ENCODE measurements at regions not wholly inside any gene's neighbourhood (a gene's known extent, or its start where the extent isn't known, plus 50 kb on each side); places are given as distances from the start of the nearest gene placed in this dataset.
"Not testable (repeated sequence)": the region's sequence is repeated elsewhere in the genome, so short reads cannot be mapped to it uniquely, and the experiment has no call there.

DNA sequence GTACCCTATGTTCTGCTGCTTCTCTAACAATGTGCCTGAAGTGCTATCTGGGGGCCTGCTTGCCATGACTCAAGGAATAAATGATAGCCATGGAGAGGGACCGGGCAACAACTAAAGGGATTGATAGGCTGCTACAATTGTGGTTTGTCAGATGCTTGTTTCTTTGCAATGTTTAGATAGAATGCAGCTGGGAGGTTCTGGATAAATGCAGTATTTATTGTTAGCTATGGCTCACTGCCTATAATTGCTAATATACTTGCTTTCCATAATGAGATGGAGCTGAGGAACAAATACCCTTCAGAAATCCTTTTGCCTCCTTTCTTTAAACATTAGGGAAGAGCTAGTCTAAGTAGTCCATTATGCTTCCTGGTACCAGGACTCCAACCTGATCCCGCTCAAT lies 575.2 kb upstream of the SYNCRIP start:
- Histone ChIP-seq H3K9me3 (replicated peaks; ENCODE audit: control insufficient read depth, low read depth, low read length) (peaks cover 4% of the 10 kb centered on the region), H3K36me3 (ENCODE audit: control insufficient read depth, insufficient read depth, low read length) (no peaks in the 10 kb centered on the region), H3K4me1 (ENCODE audit: control insufficient read depth, insufficient read depth, low read length) (no peaks in the 10 kb centered on the region), H3K4me3 (ENCODE audit: low read length) (no peak overlapping the region), H3K27ac (ENCODE audit: low read length) (no peak overlapping the region), H3K27me3 (ENCODE audit: control insufficient read depth, insufficient read depth, low read length) (no peaks in the 10 kb centered on the region)
- 60% methylated on average over 1 of the region's 2 CpGs for WGBS (ENCODE audit: insufficient coverage)
- no peak for DNase-seq

DNA sequence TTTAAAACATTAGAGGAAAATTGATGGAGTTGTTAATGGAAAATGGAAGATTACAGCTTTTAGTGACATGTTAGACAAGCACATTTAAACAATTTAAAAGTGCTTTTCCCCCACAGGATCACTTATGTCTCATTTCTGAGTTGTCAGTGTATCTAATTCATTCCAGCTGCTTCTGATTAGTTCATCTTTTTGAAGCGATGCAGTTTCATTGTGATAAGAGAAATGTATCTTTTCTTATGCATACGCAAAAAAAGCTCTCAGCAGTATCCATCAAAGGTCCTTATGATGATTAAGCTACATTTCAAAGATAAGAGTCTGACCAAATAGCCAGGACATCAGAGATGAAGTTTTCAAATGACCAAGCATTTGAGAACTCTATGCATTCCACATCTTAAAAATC lies 572.6 kb upstream of the SYNCRIP start:
- WGBS (ENCODE audit: insufficient coverage) = no CpG with 5 or more reads among the region's 2 CpGs
- no peaks in the 10 kb centered on the region for H3K36me3 ChIP-seq (ENCODE audit: control insufficient read depth, insufficient read depth, low read length)
- H3K4me1 ChIP-seq (ENCODE audit: control insufficient read depth, insufficient read depth, low read length) = no peaks in the 10 kb centered on the region
- no peak overlapping the region for H3K27ac ChIP-seq (ENCODE audit: low read length)
- H3K27me3 ChIP-seq (ENCODE audit: control insufficient read depth, insufficient read depth, low read length) = no peaks in the 10 kb centered on the region
- H3K9me3 ChIP-seq (replicated peaks; ENCODE audit: control insufficient read depth, low read depth, low read length) = peaks cover 2% of the 10 kb centered on the region
- no peak for DNase-seq
- no peak overlapping the region for H3K4me3 ChIP-seq (ENCODE audit: low read length)

DNA sequence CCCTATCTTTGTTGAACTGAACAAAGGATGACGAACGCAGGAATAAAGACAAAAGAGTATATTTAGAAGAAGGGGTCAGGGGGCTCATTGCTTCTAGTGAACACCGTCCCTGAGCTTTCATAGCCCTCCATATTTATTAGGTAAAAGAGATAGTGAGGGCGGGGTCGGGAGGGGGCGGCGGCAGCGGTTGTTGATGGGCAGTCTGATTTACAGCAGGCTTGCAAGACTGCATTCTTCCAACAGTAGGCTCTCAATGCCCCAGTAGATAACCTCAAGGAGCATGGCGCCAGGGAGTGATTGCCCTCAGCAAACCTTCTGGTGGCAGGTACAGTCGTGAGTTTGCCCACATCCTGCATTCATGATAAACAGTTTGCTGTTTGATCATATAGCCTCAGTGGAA lies 563.3 kb upstream of the SYNCRIP start:
- 90% methylated on average over 4 of the region's 10 CpGs for WGBS (ENCODE audit: insufficient coverage)
- Histone ChIP-seq H3K9me3 (replicated peaks; ENCODE audit: control insufficient read depth, low read depth, low read length) (no peaks in the 10 kb centered on the region), H3K27ac (ENCODE audit: low read length) (no peak overlapping the region), H3K36me3 (ENCODE audit: control insufficient read depth, insufficient read depth, low read length) (no peaks in the 10 kb centered on the region), H3K27me3 (ENCODE audit: control insufficient read depth, insufficient read depth, low read length) (no peaks in the 10 kb centered on the region), H3K4me3 (ENCODE audit: low read length) (no peak overlapping the region), H3K4me1 (ENCODE audit: control insufficient read depth, insufficient read depth, low read length) (no peaks in the 10 kb centered on the region)
- DNase-seq = no peak

DNA sequence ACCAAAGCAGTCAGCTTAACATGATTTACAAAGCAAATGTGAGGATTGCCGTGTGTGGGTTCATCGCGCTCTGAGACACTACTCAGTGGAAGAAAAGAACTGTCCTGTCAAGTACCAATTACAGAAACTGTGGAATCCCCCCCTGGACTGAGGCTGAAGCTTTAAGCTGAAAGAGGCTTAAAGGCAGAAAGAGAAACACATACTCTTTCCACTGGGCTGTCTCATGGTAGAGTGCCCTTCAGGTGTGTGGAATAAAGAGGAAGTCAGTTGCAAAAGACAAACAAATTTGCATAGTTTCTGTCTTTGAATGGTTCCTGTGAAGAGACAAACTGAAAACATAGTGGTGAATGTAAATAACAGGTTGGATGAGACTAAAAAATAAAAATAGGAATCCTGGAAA lies 560.4 kb upstream of the SYNCRIP start:
- no peak overlapping the region for H3K4me3 ChIP-seq (ENCODE audit: low read length)
- H3K27ac ChIP-seq (ENCODE audit: low read length) = no peak overlapping the region
- no peaks in the 10 kb centered on the region for H3K27me3 ChIP-seq (ENCODE audit: control insufficient read depth, insufficient read depth, low read length)
- no peaks in the 10 kb centered on the region for H3K4me1 ChIP-seq (ENCODE audit: control insufficient read depth, insufficient read depth, low read length)
- no peak for DNase-seq
- no peaks in the 10 kb centered on the region for H3K9me3 ChIP-seq (replicated peaks; ENCODE audit: control insufficient read depth, low read depth, low read length)
- WGBS (ENCODE audit: insufficient coverage) = 94% methylated on average over 3 of the region's 3 CpGs
- no peaks in the 10 kb centered on the region for H3K36me3 ChIP-seq (ENCODE audit: control insufficient read depth, insufficient read depth, low read length)

DNA sequence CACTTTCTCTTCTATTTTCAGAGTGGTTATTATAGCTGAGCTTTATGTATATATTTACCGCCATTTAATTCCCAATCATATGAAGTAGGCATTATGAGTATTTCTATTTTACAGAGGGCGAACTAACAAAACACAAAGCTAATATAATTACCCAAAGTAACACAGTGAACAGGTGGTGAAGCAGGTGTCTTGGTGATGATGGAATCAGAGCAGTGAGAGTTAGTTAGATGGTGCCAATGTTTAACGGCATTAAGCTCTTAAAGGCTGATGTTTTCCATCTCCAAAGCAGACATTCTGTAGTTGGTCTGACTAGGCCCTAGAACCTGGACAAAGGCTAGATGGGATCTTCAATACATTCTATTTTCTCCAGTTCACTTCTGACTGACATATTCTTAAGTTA lies 551.1 kb upstream of the SYNCRIP start:
- Histone ChIP-seq H3K4me3 (ENCODE audit: low read length) (no peak overlapping the region), H3K36me3 (ENCODE audit: control insufficient read depth, insufficient read depth, low read length) (no peaks in the 10 kb centered on the region), H3K9me3 (replicated peaks; ENCODE audit: control insufficient read depth, low read depth, low read length) (no peaks in the 10 kb centered on the region), H3K27ac (ENCODE audit: low read length) (no peak overlapping the region), H3K27me3 (ENCODE audit: control insufficient read depth, insufficient read depth, low read length) (no peaks in the 10 kb centered on the region), H3K4me1 (ENCODE audit: control insufficient read depth, insufficient read depth, low read length) (no peaks in the 10 kb centered on the region)
- DNase-seq = no peak
- WGBS (ENCODE audit: insufficient coverage) = no CpG with 5 or more reads among the region's 3 CpGs

DNA sequence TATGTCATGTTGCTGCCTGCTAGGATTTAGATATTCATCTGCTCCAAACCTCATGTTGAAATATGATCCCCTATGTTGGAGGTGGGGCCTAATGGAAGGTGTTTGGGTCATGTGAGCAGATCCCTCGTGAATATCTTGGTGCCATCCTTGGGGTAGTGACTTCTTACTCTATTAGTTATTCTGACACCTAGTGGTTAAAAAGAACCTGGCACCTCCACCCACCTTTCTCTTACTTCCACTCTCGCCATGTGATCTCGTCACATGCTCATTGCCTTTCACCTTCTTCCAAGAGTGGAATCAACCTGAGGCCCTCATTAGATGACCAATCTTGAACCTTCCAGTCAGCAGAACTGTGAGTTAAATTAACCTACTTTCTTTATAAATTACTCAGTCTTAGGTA lies 549.4 kb upstream of the SYNCRIP start:
- Histone ChIP-seq H3K36me3 (ENCODE audit: control insufficient read depth, insufficient read depth, low read length) (no peaks in the 10 kb centered on the region), H3K9me3 (replicated peaks; ENCODE audit: control insufficient read depth, low read depth, low read length) (no peaks in the 10 kb centered on the region), H3K4me1 (ENCODE audit: control insufficient read depth, insufficient read depth, low read length) (no peaks in the 10 kb centered on the region), H3K27ac (ENCODE audit: low read length) (no peak overlapping the region), H3K4me3 (ENCODE audit: low read length) (no peak overlapping the region), H3K27me3 (ENCODE audit: control insufficient read depth, insufficient read depth, low read length) (no peaks in the 10 kb centered on the region)
- no peak for DNase-seq
- 95% methylated on average over 2 of the region's 3 CpGs for WGBS (ENCODE audit: insufficient coverage)

DNA sequence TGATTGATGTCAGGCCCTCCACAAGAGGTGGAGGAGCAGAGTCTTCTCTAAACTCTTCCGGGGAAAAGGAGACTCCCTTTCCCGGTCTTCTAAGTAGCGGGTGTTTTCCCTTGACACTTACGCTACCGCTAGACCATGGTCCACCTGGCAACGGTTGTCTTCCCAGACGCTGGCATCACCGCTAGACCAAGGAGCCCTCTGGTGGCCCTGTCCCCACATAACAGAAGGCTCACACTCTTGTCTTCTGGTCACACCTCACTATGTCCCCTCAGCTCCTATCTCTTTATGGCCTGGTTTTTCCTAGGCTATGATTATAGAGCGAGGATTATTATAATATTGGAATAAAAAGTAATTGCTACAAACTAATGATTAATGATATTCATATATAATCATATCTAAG lies 532.5 kb upstream of the SYNCRIP start:
- 53% methylated on average over 8 of the region's 9 CpGs for WGBS (ENCODE audit: insufficient coverage)
- not testable (repeated sequence) for H3K27ac ChIP-seq (ENCODE audit: low read length); H3K4me3 ChIP-seq (ENCODE audit: low read length); H3K4me1 ChIP-seq (ENCODE audit: control insufficient read depth, insufficient read depth, low read length); H3K36me3 ChIP-seq (ENCODE audit: control insufficient read depth, insufficient read depth, low read length); H3K27me3 ChIP-seq (ENCODE audit: control insufficient read depth, insufficient read depth, low read length); H3K9me3 ChIP-seq (replicated peaks; ENCODE audit: control insufficient read depth, low read depth, low read length); DNase-seq

DNA sequence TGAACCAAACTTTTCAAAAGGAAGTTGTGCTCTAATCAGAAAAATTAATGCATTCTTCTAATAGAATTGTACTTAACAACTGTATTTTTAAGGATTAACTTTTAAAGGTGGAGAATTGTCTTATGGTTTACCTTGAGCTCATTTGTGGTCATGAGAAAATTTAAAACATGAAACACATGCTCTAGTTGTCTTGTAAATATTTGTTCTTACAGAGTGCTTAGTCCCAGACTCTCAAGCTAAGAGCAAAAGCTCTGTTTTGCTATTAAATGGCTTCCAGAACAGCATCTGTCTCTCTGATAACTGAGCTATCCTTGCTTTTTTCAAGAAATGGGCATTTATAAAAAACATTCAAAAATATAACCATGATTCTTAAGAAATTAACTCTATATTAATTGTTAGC lies 512.2 kb upstream of the SYNCRIP start:
- H3K9me3 ChIP-seq (replicated peaks; ENCODE audit: control insufficient read depth, low read depth, low read length) = no peaks in the 10 kb centered on the region
- no peak for DNase-seq
- H3K27ac ChIP-seq (ENCODE audit: low read length) = no peak overlapping the region
- no peaks in the 10 kb centered on the region for H3K27me3 ChIP-seq (ENCODE audit: control insufficient read depth, insufficient read depth, low read length)
- no peaks in the 10 kb centered on the region for H3K36me3 ChIP-seq (ENCODE audit: control insufficient read depth, insufficient read depth, low read length)
- H3K4me1 ChIP-seq (ENCODE audit: control insufficient read depth, insufficient read depth, low read length) = no peaks in the 10 kb centered on the region
- no peak overlapping the region for H3K4me3 ChIP-seq (ENCODE audit: low read length)

DNA sequence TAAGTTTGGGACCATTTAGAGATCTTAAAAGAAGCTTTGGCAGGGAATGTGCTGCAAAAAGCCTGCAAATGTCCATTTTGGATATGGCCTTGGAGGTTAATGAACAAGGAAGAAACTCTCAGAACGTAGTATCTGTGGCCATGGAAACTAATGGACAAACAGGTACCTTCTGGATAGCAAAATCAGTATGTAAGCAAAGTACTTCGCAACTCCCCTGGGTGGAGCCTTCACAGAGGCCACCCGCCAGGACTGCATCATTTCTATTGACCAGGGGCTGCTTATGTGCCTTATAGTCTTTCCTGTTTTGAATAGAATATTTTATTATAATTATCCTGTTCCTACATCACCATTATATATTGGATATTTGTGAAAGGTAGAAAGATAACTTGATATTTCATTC lies 510.8 kb upstream of the SYNCRIP start:
- no peak overlapping the region for H3K27ac ChIP-seq (ENCODE audit: low read length)
- H3K4me3 ChIP-seq (ENCODE audit: low read length) = no peak overlapping the region
- 38% methylated on average over 1 of the region's 3 CpGs for WGBS (ENCODE audit: insufficient coverage)
- no peaks in the 10 kb centered on the region for H3K36me3 ChIP-seq (ENCODE audit: control insufficient read depth, insufficient read depth, low read length)
- peak; percentile 5 for DNase-seq
- H3K27me3 ChIP-seq (ENCODE audit: control insufficient read depth, insufficient read depth, low read length) = no peaks in the 10 kb centered on the region
- H3K9me3 ChIP-seq (replicated peaks; ENCODE audit: control insufficient read depth, low read depth, low read length) = no peaks in the 10 kb centered on the region
- H3K4me1 ChIP-seq (ENCODE audit: control insufficient read depth, insufficient read depth, low read length) = no peaks in the 10 kb centered on the region

DNA sequence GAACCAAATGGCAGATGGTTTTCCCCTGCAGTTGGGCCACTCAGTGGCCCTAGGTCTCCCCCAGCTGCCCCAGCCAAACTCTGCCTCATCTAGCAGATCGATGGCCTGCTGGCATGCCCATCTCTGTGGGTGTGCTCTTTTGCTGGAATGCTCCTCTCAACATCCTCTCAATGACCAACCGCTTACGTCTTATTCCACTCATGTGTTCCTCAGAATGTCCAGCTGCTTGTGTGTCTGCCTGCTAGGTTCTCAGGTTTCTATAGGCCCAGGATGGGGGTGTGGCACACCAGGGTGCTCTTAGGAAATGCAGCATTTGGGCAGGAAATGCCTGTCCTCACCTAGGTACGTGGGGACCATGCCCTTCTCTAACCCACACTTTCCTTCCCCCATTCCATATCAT lies 509.9 kb upstream of the SYNCRIP start:
- Histone ChIP-seq H3K9me3 (replicated peaks; ENCODE audit: control insufficient read depth, low read depth, low read length) (no peaks in the 10 kb centered on the region), H3K27ac (ENCODE audit: low read length) (no peak overlapping the region), H3K4me1 (ENCODE audit: control insufficient read depth, insufficient read depth, low read length) (no peaks in the 10 kb centered on the region), H3K36me3 (ENCODE audit: control insufficient read depth, insufficient read depth, low read length) (no peaks in the 10 kb centered on the region), H3K27me3 (ENCODE audit: control insufficient read depth, insufficient read depth, low read length) (no peaks in the 10 kb centered on the region), H3K4me3 (ENCODE audit: low read length) (no peak overlapping the region)
- 22% methylated on average over 1 of the region's 4 CpGs for WGBS (ENCODE audit: insufficient coverage)
- no peak for DNase-seq

DNA sequence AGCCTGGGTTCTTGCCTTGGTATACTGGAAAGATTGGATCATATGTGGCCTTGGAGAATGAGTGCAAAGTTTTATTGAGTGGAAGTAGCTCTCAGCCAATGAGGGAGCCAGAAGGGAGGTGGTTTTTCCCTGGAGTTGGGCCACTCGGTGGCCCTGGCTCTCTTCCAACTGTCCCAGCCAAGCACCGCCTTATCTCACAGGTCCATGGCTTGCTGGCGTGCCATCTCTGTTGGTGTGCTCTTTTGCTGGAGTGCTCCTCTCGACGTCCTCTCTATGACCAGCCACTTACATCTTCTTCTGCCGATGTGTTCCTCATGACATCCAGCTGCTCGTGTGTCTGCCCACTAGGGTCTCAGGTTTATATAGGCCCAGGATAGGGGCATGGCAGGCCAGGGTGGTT lies 505.9 kb upstream of the SYNCRIP start:
- H3K4me3 ChIP-seq (ENCODE audit: low read length) = no peak overlapping the region
- WGBS (ENCODE audit: insufficient coverage) = 91% methylated on average over 5 of the region's 7 CpGs

More for the DNA sequence above, 505.9 kb upstream of the SYNCRIP start:
- no peaks in the 10 kb centered on the region for H3K9me3 ChIP-seq (replicated peaks; ENCODE audit: control insufficient read depth, low read depth, low read length)
- no peaks in the 10 kb centered on the region for H3K36me3 ChIP-seq (ENCODE audit: control insufficient read depth, insufficient read depth, low read length)
- H3K4me1 ChIP-seq (ENCODE audit: control insufficient read depth, insufficient read depth, low read length) = no peaks in the 10 kb centered on the region
- H3K27ac ChIP-seq (ENCODE audit: low read length) = no peak overlapping the region
- DNase-seq = no peak
- no peaks in the 10 kb centered on the region for H3K27me3 ChIP-seq (ENCODE audit: control insufficient read depth, insufficient read depth, low read length)
